Endodermal cell (in vitro differentiated cells): ENCODE measurements at regions not wholly inside any gene's neighbourhood (a gene's known extent, or its start where the extent isn't known, plus 50 kb on each side); places are given as distances from the start of the nearest gene placed in this dataset.

Experiments used
- DNase-seq: peaks from one replicate; pipeline ENCODE4 v3.0.0-alpha.2; 2017
- H3K27ac ChIP-seq: 2 replicates; pipeline ENCODE4 v1.5.1; 2013; ENCODE audit warnings: mild to moderate bottlenecking, low read depth, low read length, moderate library complexity
- H3K27me3 ChIP-seq: 2 replicates; pipeline ENCODE4 v1.6.1; 2013; ENCODE audit warnings: mild to moderate bottlenecking, low read length, moderate library complexity; ENCODE audit not compliant: insufficient read depth, control insufficient read depth, poor library complexity, severe bottlenecking
- H3K36me3 ChIP-seq: 2 replicates; pipeline ENCODE4 v1.7.0; 2013; ENCODE audit warnings: mild to moderate bottlenecking, low read length, moderate library complexity; ENCODE audit not compliant: control insufficient read depth, insufficient read depth
- H3K4me1 ChIP-seq: one replicate; pipeline ENCODE4 v1.7.0; 2013; ENCODE audit warnings: low read length; ENCODE audit not compliant: control insufficient read depth, insufficient read depth
- H3K4me3 ChIP-seq: 2 replicates; pipeline ENCODE4 v1.5.1; 2013; ENCODE audit warnings: mild to moderate bottlenecking, low read length, moderate library complexity
- H3K9ac ChIP-seq: 2 replicates; pipeline ENCODE4 v1.6.1; 2013; ENCODE audit warnings: mild to moderate bottlenecking, low read length, moderate library complexity; ENCODE audit not compliant: poor library complexity, severe bottlenecking; ENCODE audit errors: extremely low read depth
- H3K9me3 ChIP-seq: 2 replicates; pipeline ENCODE4 v1.6.1; 2013; ENCODE audit warnings: mild to moderate bottlenecking, low read length, moderate library complexity; ENCODE audit not compliant: control insufficient read depth
- H3K27ac Mint-ChIP-seq: 2 replicates; pipeline ENCODE4 v1.8.0; 2020; ENCODE audit warnings: mixed read lengths
- H3K27me3 Mint-ChIP-seq: 2 replicates; pipeline ENCODE4 v1.8.0; 2021; ENCODE audit warnings: mild to moderate bottlenecking, mixed read lengths; ENCODE audit not compliant: insufficient read depth
- H3K36me3 Mint-ChIP-seq: 2 replicates; pipeline ENCODE4 v1.8.0; 2020; ENCODE audit warnings: low read depth, mixed read lengths
- H3K4me1 Mint-ChIP-seq: 2 replicates; pipeline ENCODE4 v1.8.0; 2020; ENCODE audit warnings: mixed read lengths
- H3K4me3 Mint-ChIP-seq: 2 replicates; pipeline ENCODE4 v1.8.0; 2020; ENCODE audit warnings: mild to moderate bottlenecking, moderate library complexity, mixed read lengths
- H3K9me3 Mint-ChIP-seq: 2 replicates; pipeline ENCODE4 v1.8.0; 2020; ENCODE audit warnings: mild to moderate bottlenecking, mixed read lengths
- WGBS, 2 experiments: methylation state at CpG; one replicate each; pipeline versions ENCODE4 v1.1.5 to v1.1.7; 2013; ENCODE audit warnings: missing lambda C conversion rate in 2 of 2, mixed read lengths in 1 of 2; ENCODE audit not compliant: insufficient coverage in 1 of 2, insufficient read length in 1 of 2; 5-methylcytosine and 5-hydroxymethylcytosine counted together
- TF ChIP-seq, protein P1 (sequence below): fragments of 200-600 bp; sonication (generic); conservative IDR thresholded peaks from 2 replicates; pipeline ENCODE4 v1.5.0; 2021; ENCODE audit warnings: antibody characterized with exemption, mild to moderate bottlenecking

DNA sequence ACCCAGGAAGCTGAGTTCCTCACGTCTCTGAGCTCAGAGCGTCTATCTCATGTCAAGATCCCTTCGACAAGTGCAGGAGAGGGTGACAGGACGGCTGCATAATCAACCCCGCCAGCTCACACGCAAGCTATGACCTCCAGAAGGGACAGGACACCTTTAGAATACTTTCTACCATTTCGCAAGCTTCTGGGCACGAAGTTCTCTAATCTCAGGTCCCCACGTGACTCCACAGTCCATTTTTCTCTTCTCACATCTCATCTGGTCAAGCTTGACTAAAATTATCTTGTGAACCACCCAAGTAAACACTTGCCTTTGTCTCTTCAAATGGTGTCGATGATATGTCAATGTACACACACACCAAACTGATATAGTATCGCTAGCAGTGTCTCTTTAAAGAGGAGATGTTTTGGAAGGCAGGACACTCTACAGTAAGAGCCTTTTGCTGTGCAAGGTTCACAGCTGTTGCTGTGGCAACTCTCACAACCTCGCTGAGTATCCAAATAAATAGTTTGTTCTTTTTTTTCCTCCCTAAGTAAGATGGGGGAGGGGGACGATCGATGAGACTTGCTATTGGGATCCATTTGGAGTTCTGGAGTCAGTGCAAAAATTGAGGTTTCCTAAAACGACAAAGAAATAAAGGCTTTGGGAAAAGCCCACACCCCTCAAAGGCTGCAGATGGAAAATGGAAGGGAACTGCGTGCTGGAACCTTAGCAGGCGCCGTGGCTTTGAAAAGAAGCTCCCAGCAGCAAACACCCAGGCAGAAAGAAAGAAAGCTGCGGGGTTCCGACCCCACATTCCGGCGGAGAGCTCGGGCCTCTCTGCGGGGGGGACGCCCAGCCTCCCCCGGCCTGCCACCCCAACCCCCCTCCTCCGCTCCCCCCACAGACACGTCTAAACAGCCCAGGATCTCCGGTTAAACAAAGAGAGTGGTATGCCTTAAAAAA is 215.4 kb upstream of the UBASH3B start:
- H3K36me3 Mint-ChIP-seq: no peaks in the 10 kb centered on the region
- WGBS, 2 experiments: 18 to 36% methylated on average over 9 to 25 of the region's 29 CpGs
- H3K4me3 Mint-ChIP-seq: no peak overlapping the region

DNA sequence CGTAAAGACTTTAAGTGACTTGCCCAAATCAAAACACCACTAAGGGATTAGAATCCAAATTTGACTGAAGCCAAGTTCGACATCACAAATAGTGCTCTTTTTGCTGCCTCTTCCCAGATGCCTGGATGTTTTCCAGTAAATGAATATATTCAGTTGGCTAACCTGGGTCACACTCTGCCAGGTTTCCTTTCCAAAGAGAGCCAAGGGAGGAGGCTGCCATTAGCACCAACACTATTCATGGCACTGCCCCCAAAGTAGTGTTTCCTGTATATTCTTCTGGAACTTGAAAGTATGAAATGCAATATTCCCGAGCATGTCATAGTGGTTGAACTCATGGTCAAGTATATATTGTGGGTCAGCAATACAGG is 219.3 kb upstream of the UBASH3B start:
- H3K27ac Mint-ChIP-seq: no peak overlapping the region
- H3K4me1 ChIP-seq: no peaks in the 10 kb centered on the region
- H3K9me3 Mint-ChIP-seq: no peaks in the 10 kb centered on the region
- H3K27me3 ChIP-seq: no peaks in the 10 kb centered on the region
- TF ChIP-seq, protein P1, sequence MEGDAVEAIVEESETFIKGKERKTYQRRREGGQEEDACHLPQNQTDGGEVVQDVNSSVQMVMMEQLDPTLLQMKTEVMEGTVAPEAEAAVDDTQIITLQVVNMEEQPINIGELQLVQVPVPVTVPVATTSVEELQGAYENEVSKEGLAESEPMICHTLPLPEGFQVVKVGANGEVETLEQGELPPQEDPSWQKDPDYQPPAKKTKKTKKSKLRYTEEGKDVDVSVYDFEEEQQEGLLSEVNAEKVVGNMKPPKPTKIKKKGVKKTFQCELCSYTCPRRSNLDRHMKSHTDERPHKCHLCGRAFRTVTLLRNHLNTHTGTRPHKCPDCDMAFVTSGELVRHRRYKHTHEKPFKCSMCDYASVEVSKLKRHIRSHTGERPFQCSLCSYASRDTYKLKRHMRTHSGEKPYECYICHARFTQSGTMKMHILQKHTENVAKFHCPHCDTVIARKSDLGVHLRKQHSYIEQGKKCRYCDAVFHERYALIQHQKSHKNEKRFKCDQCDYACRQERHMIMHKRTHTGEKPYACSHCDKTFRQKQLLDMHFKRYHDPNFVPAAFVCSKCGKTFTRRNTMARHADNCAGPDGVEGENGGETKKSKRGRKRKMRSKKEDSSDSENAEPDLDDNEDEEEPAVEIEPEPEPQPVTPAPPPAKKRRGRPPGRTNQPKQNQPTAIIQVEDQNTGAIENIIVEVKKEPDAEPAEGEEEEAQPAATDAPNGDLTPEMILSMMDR: no peak
- H3K4me1 Mint-ChIP-seq: peaks cover 13% of the 10 kb centered on the region
- H3K36me3 ChIP-seq: no peaks in the 10 kb centered on the region
- no peak overlapping the region for H3K9ac ChIP-seq
- no peaks in the 10 kb centered on the region for H3K36me3 Mint-ChIP-seq
- no peaks in the 10 kb centered on the region for H3K9me3 ChIP-seq
- no peak overlapping the region for H3K4me3 ChIP-seq
- 97 to 100% methylated on average over 2 to 3 of the region's 3 CpGs for WGBS, 2 experiments
- DNase-seq: no peak
- H3K27me3 Mint-ChIP-seq: no peaks in the 10 kb centered on the region
- H3K27ac ChIP-seq: no peak overlapping the region
- no peak overlapping the region for H3K4me3 Mint-ChIP-seq

More for the DNA sequence above, 215.4 kb upstream of the UBASH3B start:
- H3K27ac ChIP-seq: peak overlapping the region; percentile 93
- Mint-ChIP-seq H3K9me3 (no peaks in the 10 kb centered on the region), H3K27ac (peak overlapping the region; percentile 92), H3K27me3 (no peaks in the 10 kb centered on the region), H3K4me1 (peaks cover 13% of the 10 kb centered on the region)
- H3K9me3 ChIP-seq: no peaks in the 10 kb centered on the region
- H3K27me3 ChIP-seq: no peaks in the 10 kb centered on the region
- H3K4me1 ChIP-seq: no peaks in the 10 kb centered on the region
- H3K36me3 ChIP-seq: no peaks in the 10 kb centered on the region
- peak overlapping the region; percentile 65 for H3K9ac ChIP-seq
- peak overlapping the region; percentile 76 for H3K4me3 ChIP-seq
- TF ChIP-seq, protein P1: no peak
- DNase-seq: peak; percentile 89

DNA sequence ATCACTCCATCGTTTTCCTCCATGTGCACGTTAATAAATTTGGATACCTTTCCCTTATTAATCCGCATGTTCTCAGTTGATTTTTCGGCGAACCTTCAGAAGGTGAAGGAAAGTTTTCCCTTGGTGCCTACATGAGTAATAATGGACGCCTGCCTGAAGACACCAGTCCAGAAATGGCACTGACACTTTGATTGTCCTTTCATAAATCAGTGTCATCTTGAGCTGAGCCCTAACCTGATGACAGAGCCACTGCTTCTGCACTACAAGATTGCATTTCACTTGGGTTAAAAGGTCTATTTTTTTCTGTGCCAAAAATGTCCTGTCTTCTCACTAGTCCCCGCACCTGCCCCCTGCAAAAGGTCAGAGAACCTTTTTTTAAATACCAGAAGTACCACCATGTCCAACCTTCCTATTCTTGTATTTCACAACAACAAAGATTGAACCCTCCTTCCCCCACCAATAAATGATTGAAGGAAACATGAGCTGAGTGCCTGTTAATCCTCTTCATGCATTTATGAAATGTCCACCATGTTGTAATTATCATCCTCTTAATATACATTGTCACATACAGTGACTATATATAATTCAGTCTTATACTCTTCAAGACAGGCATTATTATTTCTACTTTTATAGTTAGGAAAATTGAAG is 219.9 kb upstream of the UBASH3B start:
- TF ChIP-seq, protein P1: no peak
- H3K4me3 ChIP-seq: no peak overlapping the region
- no peak for DNase-seq
- Mint-ChIP-seq H3K27me3 (no peaks in the 10 kb centered on the region), H3K9me3 (no peaks in the 10 kb centered on the region), H3K4me1 (peaks cover 13% of the 10 kb centered on the region), H3K36me3 (no peaks in the 10 kb centered on the region), H3K4me3 (no peak overlapping the region), H3K27ac (no peak overlapping the region)
- no peaks in the 10 kb centered on the region for H3K9me3 ChIP-seq
- no peak overlapping the region for H3K27ac ChIP-seq
- no peaks in the 10 kb centered on the region for H3K36me3 ChIP-seq
- no peak overlapping the region for H3K9ac ChIP-seq
- no peaks in the 10 kb centered on the region for H3K4me1 ChIP-seq
- H3K27me3 ChIP-seq: no peaks in the 10 kb centered on the region
- 91 to 93% methylated on average over 5 to 7 of the region's 7 CpGs for WGBS, 2 experiments
